ENCODE measurements at regions not wholly inside any gene's neighbourhood (a gene's known extent, or its start where the extent isn't known, plus 50 kb on each side); places are given as distances from the start of the nearest gene placed in this dataset.

DNA sequence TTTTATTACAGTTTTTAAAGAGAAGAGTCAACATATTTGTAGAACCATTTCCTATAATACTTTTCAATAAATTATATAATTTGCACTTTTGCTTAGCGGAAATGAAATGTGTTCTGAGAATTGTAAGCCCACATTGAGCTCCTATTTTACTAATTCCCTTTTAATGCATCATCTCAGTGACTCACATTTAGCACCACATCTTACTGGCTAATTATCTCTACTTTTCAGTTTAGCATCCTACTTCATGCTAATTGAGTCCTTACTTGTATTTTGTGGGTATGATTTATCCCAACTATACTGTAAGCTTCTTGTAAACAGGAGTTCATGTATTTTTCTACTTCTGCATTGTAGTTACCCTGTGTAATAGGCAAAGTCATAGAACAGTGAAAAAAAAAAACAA is 67.5 kb downstream of the TMX1 start:
- H3K9me3 ChIP-seq (ENCODE audit: control insufficient read depth, low read length): no peaks in the 10 kb centered on the region
- WGBS, 2 experiments: 100% methylated on average over 1 of the region's 1 CpG
- no peaks in the 10 kb centered on the region for H3K36me3 ChIP-seq (ENCODE audit: control insufficient read depth, insufficient read depth, low read length)
- H3K27me3 ChIP-seq (ENCODE audit: control insufficient read depth, insufficient read depth, low read length, poor library complexity, severe bottlenecking): no peaks in the 10 kb centered on the region
- no peaks in the 10 kb centered on the region for H3K4me1 ChIP-seq (ENCODE audit: control insufficient read depth, insufficient read depth, low read length)
- H3K27ac ChIP-seq (ENCODE audit: insufficient read depth, low read depth, low read length, poor library complexity, severe bottlenecking): no peak overlapping the region
- no peak overlapping the region for H3K4me3 ChIP-seq (ENCODE audit: insufficient read depth, low read depth, low read length)

DNA sequence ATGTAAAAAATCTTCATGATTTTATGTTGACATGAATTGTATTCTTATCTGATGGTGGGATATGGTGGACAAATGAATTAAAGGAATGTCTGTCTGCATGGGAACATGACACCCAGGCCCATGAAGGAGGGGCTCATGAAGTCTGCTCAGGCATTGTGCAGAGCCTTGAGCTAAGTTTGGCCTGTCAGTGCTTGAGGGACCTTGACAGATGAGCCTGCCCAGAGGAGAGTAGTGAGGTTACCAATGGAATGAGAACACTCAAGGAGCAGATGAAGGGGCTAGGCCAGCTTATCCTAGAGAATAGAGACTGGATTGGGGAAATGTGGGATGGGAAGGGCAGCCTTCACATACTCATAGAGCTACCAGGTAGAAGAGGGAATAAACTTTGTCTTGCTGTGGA is 68.8 kb downstream of the TMX1 start:
- no peak overlapping the region for H3K4me3 ChIP-seq (ENCODE audit: insufficient read depth, low read depth, low read length)
- H3K27ac ChIP-seq (ENCODE audit: insufficient read depth, low read depth, low read length, poor library complexity, severe bottlenecking): no peak overlapping the region
- no peaks in the 10 kb centered on the region for H3K27me3 ChIP-seq (ENCODE audit: control insufficient read depth, insufficient read depth, low read length, poor library complexity, severe bottlenecking)
- H3K9me3 ChIP-seq (ENCODE audit: control insufficient read depth, low read length): no peaks in the 10 kb centered on the region
- H3K36me3 ChIP-seq (ENCODE audit: control insufficient read depth, insufficient read depth, low read length): no peaks in the 10 kb centered on the region
- no peaks in the 10 kb centered on the region for H3K4me1 ChIP-seq (ENCODE audit: control insufficient read depth, insufficient read depth, low read length)

DNA sequence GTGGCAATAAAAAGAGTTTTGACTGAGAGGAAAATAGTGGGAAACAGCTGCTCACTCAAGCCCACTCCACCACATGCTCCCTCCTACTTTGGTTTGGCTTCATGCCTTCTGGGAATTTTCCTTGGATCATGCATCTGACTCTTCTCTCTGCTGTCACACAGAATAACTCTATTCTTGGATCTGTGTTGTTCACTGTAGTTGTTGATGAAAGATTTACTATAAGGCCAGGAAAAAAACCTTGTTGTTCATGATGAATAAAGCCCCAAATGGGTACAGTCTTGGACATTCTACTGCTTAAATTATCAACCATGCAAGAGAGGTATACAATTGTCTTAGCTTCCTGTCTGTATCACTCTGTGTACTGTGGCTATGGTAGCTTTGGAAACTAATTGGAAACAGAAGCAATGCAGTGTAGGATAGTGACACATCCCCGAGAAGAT is 70.5 kb downstream of the TMX1 start:
- no peak overlapping the region for H3K27ac ChIP-seq (ENCODE audit: insufficient read depth, low read depth, low read length, poor library complexity, severe bottlenecking)
- no peaks in the 10 kb centered on the region for H3K36me3 ChIP-seq (ENCODE audit: control insufficient read depth, insufficient read depth, low read length)
- no peaks in the 10 kb centered on the region for H3K27me3 ChIP-seq (ENCODE audit: control insufficient read depth, insufficient read depth, low read length, poor library complexity, severe bottlenecking)
- H3K9me3 ChIP-seq (ENCODE audit: control insufficient read depth, low read length): no peaks in the 10 kb centered on the region
- WGBS, 2 experiments: 88 to 100% methylated on average over 1 of the region's 1 CpG
- H3K4me1 ChIP-seq (ENCODE audit: control insufficient read depth, insufficient read depth, low read length): no peaks in the 10 kb centered on the region
- H3K4me3 ChIP-seq (ENCODE audit: insufficient read depth, low read depth, low read length): no peak overlapping the region

DNA sequence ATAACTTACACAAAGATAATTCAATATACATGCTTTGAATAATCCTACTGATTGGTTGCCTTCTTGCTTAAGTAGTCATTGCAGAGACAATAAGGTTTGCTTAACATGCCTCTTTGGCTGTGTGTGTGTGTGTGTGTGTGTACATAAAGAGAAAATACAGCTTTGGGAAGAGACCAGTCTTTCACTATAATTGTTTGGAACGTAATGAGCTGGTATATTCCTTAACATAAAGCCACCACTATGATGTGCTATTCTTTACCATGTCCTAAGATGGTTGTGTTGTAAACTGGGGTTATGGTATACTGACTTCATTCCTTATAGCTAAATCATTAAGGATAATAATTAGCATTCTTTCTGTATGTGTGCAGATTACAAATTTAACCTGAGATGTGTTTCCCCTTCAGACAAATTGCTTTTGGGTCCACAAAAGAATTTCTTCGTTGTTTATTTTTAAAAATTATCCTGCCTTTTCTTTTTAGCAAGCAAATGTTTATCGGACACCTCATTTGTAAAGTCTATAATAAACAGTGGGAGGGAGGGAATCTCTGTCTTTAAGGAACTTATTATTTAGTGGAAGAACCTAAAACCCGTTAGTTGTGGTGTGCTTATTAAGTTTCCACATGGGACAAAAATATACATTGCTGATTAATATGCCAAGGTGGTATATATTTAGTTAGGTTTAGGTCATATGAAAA is 74.4 kb downstream of the TMX1 start:
- WGBS, 2 experiments: 86 to 96% methylated on average over 2 to 3 of the region's 4 CpGs
- H3K4me3 ChIP-seq (ENCODE audit: insufficient read depth, low read depth, low read length): no peak overlapping the region
- H3K36me3 ChIP-seq (ENCODE audit: control insufficient read depth, insufficient read depth, low read length): no peaks in the 10 kb centered on the region
- no peaks in the 10 kb centered on the region for H3K9me3 ChIP-seq (ENCODE audit: control insufficient read depth, low read length)
- no peaks in the 10 kb centered on the region for H3K27me3 ChIP-seq (ENCODE audit: control insufficient read depth, insufficient read depth, low read length, poor library complexity, severe bottlenecking)
- peaks cover 12% of the 10 kb centered on the region for H3K4me1 ChIP-seq (ENCODE audit: control insufficient read depth, insufficient read depth, low read length)
- no peak overlapping the region for H3K27ac ChIP-seq (ENCODE audit: insufficient read depth, low read depth, low read length, poor library complexity, severe bottlenecking)

DNA sequence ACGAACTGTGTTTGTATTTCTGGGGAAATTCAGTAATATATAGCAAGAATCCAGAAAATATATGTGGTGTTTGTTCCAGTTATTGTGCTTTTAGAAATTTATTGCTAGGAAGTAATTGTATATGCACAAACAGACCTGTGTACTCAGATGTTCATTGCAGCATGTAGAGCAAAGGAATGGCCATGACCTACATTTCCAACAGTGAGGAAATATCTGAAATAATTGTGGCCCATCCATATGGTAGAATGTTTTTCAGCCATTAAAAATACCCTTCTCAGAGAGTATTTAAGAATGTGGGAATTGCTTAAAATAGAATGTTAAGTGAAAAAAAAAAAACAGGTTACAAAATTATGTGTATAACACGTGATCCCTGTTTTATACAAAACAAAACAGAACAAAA is 77.3 kb downstream of the TMX1 start:
- WGBS, 2 experiments: 100% methylated on average over 1 of the region's 2 CpGs
- Histone ChIP-seq H3K27me3 (ENCODE audit: control insufficient read depth, insufficient read depth, low read length, poor library complexity, severe bottlenecking) (no peaks in the 10 kb centered on the region), H3K9me3 (ENCODE audit: control insufficient read depth, low read length) (no peaks in the 10 kb centered on the region), H3K4me1 (ENCODE audit: control insufficient read depth, insufficient read depth, low read length) (peaks cover 15% of the 10 kb centered on the region), H3K4me3 (ENCODE audit: insufficient read depth, low read depth, low read length) (no peak overlapping the region), H3K27ac (ENCODE audit: insufficient read depth, low read depth, low read length, poor library complexity, severe bottlenecking) (no peak overlapping the region), H3K36me3 (ENCODE audit: control insufficient read depth, insufficient read depth, low read length) (no peaks in the 10 kb centered on the region)

DNA sequence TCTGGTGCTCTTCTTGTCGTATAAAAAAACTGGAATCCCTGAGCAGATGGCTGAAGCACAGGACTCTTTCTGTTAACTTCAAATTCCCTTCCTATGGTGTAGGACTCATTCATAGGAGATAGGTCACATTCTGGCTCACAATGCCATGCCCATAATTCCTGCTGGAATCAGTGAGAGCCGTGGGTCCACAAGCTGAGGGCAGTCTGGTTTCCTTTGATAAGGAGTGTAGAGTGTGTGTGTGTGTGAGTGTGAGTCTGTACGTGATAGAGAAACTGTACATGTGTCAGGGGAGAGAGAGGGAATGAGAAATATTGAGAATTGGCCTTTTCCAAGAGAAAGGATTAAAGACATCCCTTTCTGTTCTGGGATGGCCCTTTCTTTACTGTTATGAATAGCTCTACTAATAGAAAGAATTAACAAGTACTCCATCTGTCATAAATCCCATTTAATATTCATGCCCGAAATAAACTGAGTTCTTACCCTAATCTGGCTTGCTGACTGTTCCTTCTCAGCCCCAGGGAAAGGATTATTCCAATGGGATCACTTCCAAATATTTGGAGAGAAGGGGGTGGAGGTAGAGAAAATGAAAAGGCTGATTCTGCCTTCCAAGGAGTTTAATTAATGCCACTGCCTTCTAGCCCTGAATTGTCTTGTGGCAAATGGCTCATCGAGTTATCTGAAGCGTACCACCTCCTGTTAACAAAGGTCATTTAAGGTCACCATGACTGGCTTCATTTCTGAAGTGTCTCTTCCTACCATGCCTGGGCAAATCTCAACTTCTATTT is 79.0 kb downstream of the TMX1 start:
- H3K9me3 ChIP-seq (ENCODE audit: control insufficient read depth, low read length): no peaks in the 10 kb centered on the region
- H3K36me3 ChIP-seq (ENCODE audit: control insufficient read depth, insufficient read depth, low read length): no peaks in the 10 kb centered on the region
- H3K27ac ChIP-seq (ENCODE audit: insufficient read depth, low read depth, low read length, poor library complexity, severe bottlenecking): no peak overlapping the region
- no peaks in the 10 kb centered on the region for H3K27me3 ChIP-seq (ENCODE audit: control insufficient read depth, insufficient read depth, low read length, poor library complexity, severe bottlenecking)
- WGBS, 2 experiments: 76 to 85% methylated on average over 6 of the region's 6 CpGs
- peaks cover 15% of the 10 kb centered on the region for H3K4me1 ChIP-seq (ENCODE audit: control insufficient read depth, insufficient read depth, low read length)
- H3K4me3 ChIP-seq (ENCODE audit: insufficient read depth, low read depth, low read length): no peak overlapping the region

DNA sequence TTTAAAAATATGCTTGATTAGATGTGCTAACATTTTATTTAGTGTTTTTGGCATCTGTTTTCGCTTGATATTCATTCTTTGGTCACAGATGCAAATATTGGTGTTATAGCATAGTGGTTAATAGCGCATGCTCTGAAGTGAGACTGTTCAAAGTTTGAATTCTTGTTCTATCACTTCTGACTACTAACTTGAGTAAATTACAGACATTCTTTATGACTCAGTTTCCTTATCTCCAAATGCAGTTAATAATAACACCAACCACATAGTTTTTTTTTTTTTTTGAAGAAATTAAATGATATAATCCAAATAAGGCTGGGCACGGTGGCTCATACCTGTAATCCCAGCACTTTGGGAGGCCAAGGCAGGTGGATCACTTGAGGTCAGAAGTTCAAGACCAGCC is 81.0 kb downstream of the TMX1 start:
- no peaks in the 10 kb centered on the region for H3K27me3 ChIP-seq (ENCODE audit: control insufficient read depth, insufficient read depth, low read length, poor library complexity, severe bottlenecking)
- no peaks in the 10 kb centered on the region for H3K36me3 ChIP-seq (ENCODE audit: control insufficient read depth, insufficient read depth, low read length)
- WGBS, 2 experiments: 95 to 96% methylated on average over 3 of the region's 3 CpGs
- no peaks in the 10 kb centered on the region for H3K9me3 ChIP-seq (ENCODE audit: control insufficient read depth, low read length)
- H3K27ac ChIP-seq (ENCODE audit: insufficient read depth, low read depth, low read length, poor library complexity, severe bottlenecking): no peak overlapping the region
- H3K4me3 ChIP-seq (ENCODE audit: insufficient read depth, low read depth, low read length): no peak overlapping the region
- H3K4me1 ChIP-seq (ENCODE audit: control insufficient read depth, insufficient read depth, low read length): peaks cover 15% of the 10 kb centered on the region

DNA sequence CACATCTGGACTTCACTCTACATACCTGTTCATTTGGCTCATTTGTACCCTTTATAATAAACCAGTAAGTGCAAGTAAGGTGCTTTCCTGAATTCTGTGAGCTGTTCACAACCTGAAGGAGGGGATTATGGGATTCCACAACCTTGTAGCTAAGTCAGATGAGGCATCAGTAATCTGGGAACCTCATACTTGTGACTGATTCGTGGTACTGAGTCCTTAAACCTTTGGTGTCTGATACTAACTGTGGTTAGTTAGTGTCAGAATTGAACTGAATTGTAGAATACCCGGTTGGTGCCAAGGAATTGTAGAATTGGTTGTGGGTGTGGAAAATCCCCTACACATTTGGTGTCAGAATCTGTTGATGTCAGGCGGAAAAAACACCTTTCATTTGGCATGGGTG is 83.4 kb downstream of the TMX1 start:
- Histone ChIP-seq H3K4me1 (ENCODE audit: control insufficient read depth, insufficient read depth, low read length) (peaks cover 11% of the 10 kb centered on the region), H3K27me3 (ENCODE audit: control insufficient read depth, insufficient read depth, low read length, poor library complexity, severe bottlenecking) (no peaks in the 10 kb centered on the region), H3K27ac (ENCODE audit: insufficient read depth, low read depth, low read length, poor library complexity, severe bottlenecking) (no peak overlapping the region), H3K4me3 (ENCODE audit: insufficient read depth, low read depth, low read length) (no peak overlapping the region), H3K36me3 (ENCODE audit: control insufficient read depth, insufficient read depth, low read length) (no peaks in the 10 kb centered on the region), H3K9me3 (ENCODE audit: control insufficient read depth, low read length) (no peaks in the 10 kb centered on the region)
- 93 to 96% methylated on average over 3 of the region's 3 CpGs for WGBS, 2 experiments

DNA sequence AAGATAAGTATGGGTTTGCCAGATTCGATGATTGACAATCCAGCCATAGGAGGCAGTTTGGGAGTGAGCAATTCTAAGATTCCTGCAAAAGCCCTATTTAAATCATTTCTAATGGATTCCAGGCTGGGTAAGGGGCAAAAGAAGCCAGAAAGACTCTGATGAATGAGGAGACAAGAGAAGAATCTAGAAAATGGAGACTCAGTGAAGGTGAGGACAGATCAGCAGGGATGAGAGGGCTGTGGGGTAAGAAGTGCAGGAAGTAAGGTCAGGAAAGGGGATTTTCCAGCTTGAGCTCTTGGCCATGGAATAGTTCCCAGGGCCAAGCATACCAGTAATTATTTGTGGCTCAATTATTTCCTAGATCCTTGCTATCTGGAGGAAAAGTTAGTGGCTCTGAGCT is 87.3 kb downstream of the TMX1 start:
- Histone ChIP-seq H3K9me3 (ENCODE audit: control insufficient read depth, low read length) (no peaks in the 10 kb centered on the region), H3K4me3 (ENCODE audit: insufficient read depth, low read depth, low read length) (no peak overlapping the region), H3K36me3 (ENCODE audit: control insufficient read depth, insufficient read depth, low read length) (no peaks in the 10 kb centered on the region), H3K27ac (ENCODE audit: insufficient read depth, low read depth, low read length, poor library complexity, severe bottlenecking) (no peak overlapping the region), H3K4me1 (ENCODE audit: control insufficient read depth, insufficient read depth, low read length) (no peaks in the 10 kb centered on the region), H3K27me3 (ENCODE audit: control insufficient read depth, insufficient read depth, low read length, poor library complexity, severe bottlenecking) (no peaks in the 10 kb centered on the region)
- 93 to 100% methylated on average over 1 of the region's 1 CpG for WGBS, 2 experiments

DNA sequence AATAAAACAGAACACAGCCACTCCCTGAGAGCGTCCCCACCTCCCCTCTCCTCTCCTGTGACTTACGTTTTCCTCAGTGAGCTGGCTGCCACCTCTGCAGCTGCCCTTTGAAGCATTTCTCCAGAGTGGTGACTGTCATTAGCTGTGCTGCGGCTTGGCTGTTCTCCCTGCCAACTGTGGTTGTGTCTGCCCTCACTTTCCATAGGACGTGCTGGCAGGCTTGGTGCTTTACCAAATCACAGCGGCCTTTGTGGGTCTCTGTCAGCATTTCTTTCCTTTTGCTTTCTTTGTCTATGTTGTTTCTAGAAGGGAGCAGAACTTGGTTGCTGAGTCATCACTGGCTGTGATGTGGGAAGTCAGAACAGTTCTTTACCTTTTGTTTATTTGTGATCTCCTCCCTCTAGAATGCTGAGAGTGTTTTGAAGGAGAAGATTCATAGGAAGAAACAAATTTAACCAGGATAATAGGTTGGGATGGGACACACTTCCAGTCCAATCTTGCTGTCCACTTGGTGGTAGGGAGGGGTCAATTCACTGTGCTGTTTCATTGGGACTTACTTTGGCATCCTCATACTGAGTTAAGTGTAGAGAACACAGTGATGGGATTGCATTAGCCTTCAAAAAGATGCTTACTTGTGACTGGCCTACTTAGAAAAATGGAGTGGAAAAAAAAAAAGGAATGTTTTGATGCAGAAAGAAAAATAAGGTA is 88.2 kb downstream of the TMX1 start:
- no peak overlapping the region for H3K4me3 ChIP-seq (ENCODE audit: insufficient read depth, low read depth, low read length)
- H3K4me1 ChIP-seq (ENCODE audit: control insufficient read depth, insufficient read depth, low read length): no peaks in the 10 kb centered on the region
- no peaks in the 10 kb centered on the region for H3K27me3 ChIP-seq (ENCODE audit: control insufficient read depth, insufficient read depth, low read length, poor library complexity, severe bottlenecking)
- H3K36me3 ChIP-seq (ENCODE audit: control insufficient read depth, insufficient read depth, low read length): no peaks in the 10 kb centered on the region
- H3K9me3 ChIP-seq (ENCODE audit: control insufficient read depth, low read length): no peaks in the 10 kb centered on the region
- H3K27ac ChIP-seq (ENCODE audit: insufficient read depth, low read depth, low read length, poor library complexity, severe bottlenecking): no peak overlapping the region
- 49 to 57% methylated on average over 5 of the region's 5 CpGs for WGBS, 2 experiments

Data from ectodermal cell (in vitro differentiated cells).